Cerebellar cortex (tissue), 1 donor: ENCODE measurements at regions not wholly inside any gene's neighbourhood (a gene's known extent, or its start where the extent isn't known, plus 50 kb on each side); places are given as distances from the start of the nearest gene placed in this dataset.
"Not testable (repeated sequence)": the region's sequence is repeated elsewhere in the genome, so short reads cannot be mapped to it uniquely, and the experiment has no call there.

Experiments used
- DNase-seq: peaks from one replicate; pipeline ENCODE4 v3.0.0-alpha.2; 2015; ENCODE audit warnings: low spot score

GRCh38 chr5:135094339-135095051 lies 60.5 kb upstream of the PITX1 start:
- no peak for DNase-seq

DNA sequence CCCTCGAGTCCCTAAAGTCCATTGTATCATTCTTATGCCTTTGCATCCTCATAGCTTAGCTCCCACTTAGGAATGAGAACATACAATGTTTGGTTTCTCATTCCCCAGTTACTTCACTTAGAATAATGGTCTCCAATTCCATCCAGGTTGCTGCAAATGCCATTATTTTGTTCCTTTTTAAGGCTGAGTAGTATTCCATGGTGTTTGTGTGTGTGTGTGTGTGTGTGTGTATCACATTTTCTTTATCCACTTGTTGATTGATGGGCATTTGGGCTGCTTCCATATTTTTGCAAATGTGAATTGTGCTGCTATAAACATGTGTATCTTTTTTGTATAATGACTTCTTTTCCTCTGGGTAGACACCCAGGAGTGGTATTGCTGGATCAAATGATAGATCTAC lies 59.5 kb upstream of the PITX1 start:
- DNase-seq: not testable (repeated sequence)

DNA sequence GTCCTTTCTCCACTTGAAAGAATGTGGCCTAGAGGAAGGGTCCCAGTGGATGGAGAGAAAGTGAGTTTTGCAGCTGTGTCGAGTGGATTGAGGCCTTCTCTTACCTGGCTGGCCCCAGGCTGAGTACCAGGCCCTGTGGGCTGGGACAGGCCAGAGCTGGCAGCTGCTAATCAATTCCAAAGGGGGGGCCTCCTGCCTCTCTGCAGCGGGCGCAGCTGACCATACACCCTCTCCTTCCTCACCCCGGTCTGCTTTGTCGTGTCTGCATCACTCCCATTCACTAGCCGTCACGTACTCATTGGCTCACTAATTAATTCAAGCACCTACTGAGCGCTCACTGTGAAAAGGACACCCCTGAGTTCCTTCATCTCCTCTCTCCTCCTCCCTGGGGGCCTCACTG lies 58.4 kb upstream of the PITX1 start:
- DNase-seq: no peak

DNA sequence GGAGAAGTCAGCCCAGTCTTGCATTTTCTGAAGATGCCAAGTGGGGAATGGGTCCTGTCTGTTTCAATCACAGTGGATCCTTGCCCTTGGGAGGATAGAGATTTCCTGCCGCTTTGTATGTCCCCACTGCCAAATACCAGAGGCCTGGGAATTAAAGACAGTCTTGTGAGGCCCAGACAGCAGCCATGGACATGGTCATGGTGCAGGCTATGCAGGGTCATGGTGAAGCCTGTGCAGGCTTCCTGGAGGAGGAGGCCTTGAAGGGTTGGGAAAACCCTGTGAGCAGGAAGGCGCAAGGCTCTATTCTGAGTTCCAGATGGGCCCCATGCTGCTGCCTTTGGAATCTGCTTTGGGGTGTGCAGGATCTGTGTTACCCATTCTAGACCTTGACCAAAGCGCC lies 57.3 kb upstream of the PITX1 start:
- DNase-seq: no peak

DNA sequence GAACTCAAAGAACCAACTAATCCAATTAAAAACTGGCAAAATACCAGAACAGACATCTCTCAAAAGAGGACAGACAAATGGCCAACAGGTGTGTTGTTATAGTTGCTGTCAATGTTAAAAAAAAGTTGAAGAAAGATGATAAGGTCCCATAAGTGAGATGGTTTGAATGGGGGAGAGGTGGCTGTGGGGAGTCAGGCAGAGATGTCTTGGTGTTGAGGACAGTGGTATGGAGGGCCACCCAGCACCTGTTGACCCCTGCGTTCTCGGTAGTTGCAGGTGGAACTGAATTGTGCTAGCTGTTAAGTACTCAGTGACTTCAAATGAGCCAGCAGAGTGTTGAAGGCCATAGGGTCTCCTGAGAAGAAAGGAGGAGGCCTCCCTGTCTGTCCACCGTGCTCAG lies 55.9 kb upstream of the PITX1 start:
- no peak for DNase-seq

DNA sequence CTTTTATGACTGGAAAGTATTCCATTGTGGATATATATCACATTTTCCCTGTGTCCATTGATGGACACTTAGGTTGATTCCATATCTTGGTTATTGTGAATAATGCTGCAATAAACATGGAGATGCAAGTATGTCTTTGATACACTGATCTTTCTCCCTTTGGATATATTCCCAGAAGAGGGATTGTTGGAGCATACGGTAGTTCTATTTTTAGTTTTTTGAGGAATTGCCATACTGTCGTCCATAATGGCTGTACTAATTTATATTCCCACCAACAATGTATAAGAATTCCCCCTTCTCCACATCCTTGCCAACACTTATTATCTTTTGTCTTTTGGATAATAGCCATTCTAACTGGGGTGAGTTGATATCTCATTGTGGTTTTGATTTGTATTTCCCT lies 54.9 kb upstream of the PITX1 start:
- no peak for DNase-seq

- DNase-seq: no peak
Measured at GRCh38 chr5:135087950-135088349, 53.9 kb upstream of the PITX1 start.

DNA sequence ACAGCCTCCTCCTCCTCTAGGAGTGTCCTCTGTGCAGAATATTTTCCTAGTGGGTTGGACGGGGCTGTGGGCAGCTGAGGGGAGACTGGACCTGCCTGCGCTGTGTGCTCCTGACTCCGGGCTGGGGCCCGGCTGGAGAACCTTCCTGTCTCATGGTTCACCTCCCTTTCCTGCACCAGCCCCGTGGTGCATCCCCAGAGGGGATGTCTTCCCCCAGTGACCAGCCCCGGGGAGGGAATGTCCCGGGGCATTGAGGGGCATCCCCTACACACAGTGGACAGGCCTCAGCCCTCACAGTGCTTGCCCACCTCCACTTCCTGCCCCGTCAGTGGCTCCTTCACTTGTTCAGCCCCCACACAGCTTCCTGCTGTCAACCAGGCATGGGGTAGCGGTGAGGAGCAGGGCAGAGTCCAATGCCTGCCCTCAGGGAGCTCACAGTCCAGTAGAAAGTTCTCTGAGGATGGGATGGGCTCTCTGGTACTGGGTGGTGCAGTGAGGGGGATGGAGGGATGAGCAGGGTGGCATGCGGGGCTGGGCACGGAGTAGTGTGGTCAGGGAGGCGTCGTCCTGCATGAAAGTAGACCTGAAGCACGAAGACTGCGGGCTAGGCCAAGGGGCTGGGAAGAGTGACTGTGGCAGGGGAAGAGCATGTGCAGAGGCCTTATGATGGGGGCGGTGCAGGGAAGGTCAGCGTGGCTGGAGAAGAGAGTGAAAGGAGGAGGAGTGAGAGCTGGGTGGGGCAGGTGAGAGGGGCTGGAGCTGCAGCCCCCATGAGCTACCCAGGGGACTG lies 52.1 kb upstream of the PITX1 start:
- DNase-seq: no peak

DNA sequence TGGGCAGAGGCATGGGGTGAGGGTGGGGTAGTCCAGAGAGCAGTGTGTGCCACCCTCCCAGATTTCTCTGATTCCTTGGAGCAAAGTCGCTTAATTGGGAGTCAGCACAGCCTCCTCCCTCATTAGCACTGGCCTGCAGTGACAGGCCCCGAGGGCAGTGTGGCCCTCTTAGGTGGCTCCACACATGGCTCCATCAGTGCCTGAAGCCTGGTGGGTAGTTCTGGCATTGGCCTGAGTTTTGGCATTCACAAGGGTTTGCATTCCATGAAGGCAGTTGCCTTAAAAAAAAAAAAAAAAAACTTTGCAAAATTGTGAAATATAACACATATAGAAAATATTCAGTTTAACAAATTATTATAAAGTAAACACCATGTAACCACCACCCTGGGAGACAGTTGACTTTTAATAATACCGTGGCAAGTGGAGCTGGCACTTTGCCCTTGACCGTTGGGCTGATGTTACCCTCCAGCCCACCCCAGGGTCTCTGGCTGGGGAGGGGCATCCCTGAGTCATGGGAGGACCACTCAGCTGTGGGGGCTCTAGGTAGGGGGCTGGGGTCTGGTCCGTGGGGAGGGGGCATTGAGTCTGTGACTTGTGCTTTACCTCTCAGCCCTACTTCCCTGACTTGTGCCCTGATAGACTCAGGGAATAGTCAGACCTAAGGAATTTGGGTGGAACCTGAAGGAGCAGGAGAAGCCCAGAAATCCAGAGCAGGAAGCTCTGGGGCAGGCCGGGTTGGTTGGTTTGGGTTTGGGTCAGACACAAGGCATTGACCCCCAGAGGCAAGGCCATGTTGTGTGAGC lies 51.3 kb upstream of the PITX1 start:
- no peak for DNase-seq
